Common myeloid progenitor, CD34-positive (primary cell): ENCODE measurements at regions not wholly inside any gene's neighbourhood (a gene's known extent, or its start where the extent isn't known, plus 50 kb on each side); places are given as distances from the start of the nearest gene placed in this dataset.
"Not testable (repeated sequence)": the region's sequence is repeated elsewhere in the genome, so short reads cannot be mapped to it uniquely, and the experiment has no call there.

Experiments used
- CTCF ChIA-PET: fragments of 350-600 bp; sonication (Branson Sonifier 250); formaldehyde crosslinking; loops from one replicate; lab custom pipeline; 2021; ENCODE audit warnings: antibody characterized with exemption; lab: Charles Lee
- POLR2A ChIA-PET: fragments of 350-600 bp; sonication (Branson Sonifier 250); formaldehyde crosslinking; loops from one replicate; lab custom pipeline; 2021; ENCODE audit warnings: antibody characterized with exemption; lab: Charles Lee
- DNase-seq, 3 donors: peaks; one replicate each; pipeline versions ENCODE4 v3.0.0 to v3.0.0-alpha.2; 2013
- H3K27ac ChIP-seq, 2 experiments: 1 replicate in 1 of 2; 2 replicates in 1 of 2; pipeline ENCODE4 v1.7.0; 2013; ENCODE audit warnings: inconsistent platforms in 2 of 2, low read length in 2 of 2, mild to moderate bottlenecking in 2 of 2, low read depth in 1 of 2, moderate library complexity in 1 of 2; ENCODE audit not compliant: severe bottlenecking in 2 of 2, insufficient read depth in 1 of 2, poor library complexity in 1 of 2
- H3K27me3 ChIP-seq, 5 experiments: replicated peaks in 2 of 5; 1 replicate in 3 of 5; 2 replicates in 2 of 5; pipeline versions ENCODE4 v1.6.1 to v1.7.0; 2013; ENCODE audit warnings: low read length in 4 of 5, mild to moderate bottlenecking in 2 of 5, moderate library complexity in 2 of 5, inconsistent platforms in 1 of 5; ENCODE audit not compliant: insufficient read depth in 5 of 5, control insufficient read depth in 4 of 5
- H3K36me3 ChIP-seq, 4 experiments: 1 replicate in 2 of 4; 2 replicates in 2 of 4; pipeline versions ENCODE4 v1.6.1 to v1.7.0; 2013; ENCODE audit warnings: low read length in 3 of 4, control low read depth in 1 of 4, mild to moderate bottlenecking in 1 of 4; ENCODE audit not compliant: control insufficient read depth in 4 of 4, insufficient read depth in 4 of 4
- H3K4me1 ChIP-seq, 4 experiments: 1 replicate in 3 of 4; 2 replicates in 1 of 4; pipeline versions ENCODE4 v1.6.1 to v1.7.1; 2013; ENCODE audit warnings: low read length in 3 of 4, mild to moderate bottlenecking in 3 of 4, control low read depth in 1 of 4, inconsistent platforms in 1 of 4, moderate library complexity in 1 of 4; ENCODE audit not compliant: control insufficient read depth in 4 of 4, insufficient read depth in 4 of 4; ENCODE audit errors: control extremely low read depth in 1 of 4
- H3K4me3 ChIP-seq, 7 experiments: 1 replicate in 4 of 7; 2 replicates in 3 of 7; pipeline versions ENCODE4 v1.5.1 to v1.7.0; 2013; ENCODE audit warnings: mild to moderate bottlenecking in 7 of 7, low read length in 6 of 7, moderate library complexity in 6 of 7, inconsistent platforms in 2 of 7, low read depth in 2 of 7, control low read depth in 1 of 7; ENCODE audit not compliant: insufficient read depth in 4 of 7, control insufficient read depth in 1 of 7; ENCODE audit errors: extremely low read depth in 1 of 7
- H3K9me3 ChIP-seq, 5 experiments: 1 replicate in 4 of 5; 2 replicates in 1 of 5; pipeline versions ENCODE4 v1.6.1 to v1.7.1; 2013; ENCODE audit warnings: low read length in 4 of 5, mild to moderate bottlenecking in 2 of 5, inconsistent platforms in 1 of 5, low read depth in 1 of 5, moderate library complexity in 1 of 5; ENCODE audit not compliant: control insufficient read depth in 4 of 5, insufficient read depth in 2 of 5; ENCODE audit errors: control extremely low read depth in 1 of 5
- WGBS: methylation state at CpG from one replicate; pipeline ENCODE4 v1.1.5; 2013; ENCODE audit not compliant: insufficient coverage; 5-methylcytosine and 5-hydroxymethylcytosine counted together

DNA sequence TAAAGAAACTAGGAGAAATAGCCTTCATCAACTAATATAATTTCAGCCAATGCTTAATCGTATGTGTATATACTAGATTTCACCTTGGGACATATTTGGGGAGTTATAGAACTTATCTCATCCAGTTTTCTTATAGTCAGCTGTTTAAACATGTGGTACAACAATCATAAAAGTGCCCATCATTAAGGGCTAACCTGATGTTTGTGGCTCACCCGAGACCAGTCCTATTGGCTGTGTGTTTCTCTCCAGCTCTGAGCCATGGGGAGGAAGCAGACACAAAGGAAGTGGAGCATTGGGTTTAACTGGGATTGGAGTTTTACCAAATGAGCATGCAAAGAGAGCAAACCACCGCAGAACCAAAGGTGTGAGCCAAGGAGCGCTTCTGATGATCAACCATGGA lies 114.3 kb upstream of the KLF12 start:
- POLR2A ChIA-PET: no interaction called here
- no peak overlapping the region for H3K4me3 ChIP-seq

DNA sequence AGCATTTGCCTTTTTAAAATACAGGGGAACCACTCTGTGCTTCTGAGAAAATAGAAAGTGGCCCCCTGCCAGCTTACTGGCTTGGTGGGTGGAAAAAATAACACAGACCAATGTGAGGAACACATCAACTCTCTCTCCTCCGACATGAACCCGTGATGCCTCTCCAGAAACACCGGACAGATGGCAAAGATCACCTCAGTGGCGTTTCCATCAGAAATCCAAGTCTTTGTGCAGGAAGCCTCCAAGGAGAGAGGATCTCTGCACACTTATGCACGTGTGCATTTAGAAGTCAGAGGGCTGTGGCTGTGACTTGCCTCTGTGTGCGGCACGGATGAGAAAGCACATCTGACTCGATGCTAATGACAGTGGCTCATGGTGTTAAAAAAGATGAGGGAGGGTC lies 112.3 kb upstream of the KLF12 start:
- CTCF ChIA-PET: interaction anchor here (1.1 kb wide), 1 partner anchor 10 kb away, joined by 3 read pairs; no protein-coding TSS in a partner anchor
- no peak for DNase-seq
- Histone ChIP-seq H3K27ac (no peak overlapping the region), H3K4me1 (no peaks in the 10 kb centered on the region), H3K36me3 (no peaks in the 10 kb centered on the region), H3K9me3 (no peaks in the 10 kb centered on the region), H3K27me3 (no peaks in the 10 kb centered on the region), H3K4me3 (no peak overlapping the region)
- 92% methylated on average over 8 of the region's 8 CpGs for WGBS
- POLR2A ChIA-PET: no interaction called here

More for the DNA sequence above, 114.3 kb upstream of the KLF12 start:
- no peaks in the 10 kb centered on the region for H3K4me1 ChIP-seq
- H3K9me3 ChIP-seq: no peaks in the 10 kb centered on the region
- 86% methylated on average over 3 of the region's 4 CpGs for WGBS
- no peaks in the 10 kb centered on the region for H3K36me3 ChIP-seq
- no peaks in the 10 kb centered on the region for H3K27me3 ChIP-seq
- no peak overlapping the region for H3K27ac ChIP-seq
- DNase-seq: no peak
- CTCF ChIA-PET: no interaction called here

DNA sequence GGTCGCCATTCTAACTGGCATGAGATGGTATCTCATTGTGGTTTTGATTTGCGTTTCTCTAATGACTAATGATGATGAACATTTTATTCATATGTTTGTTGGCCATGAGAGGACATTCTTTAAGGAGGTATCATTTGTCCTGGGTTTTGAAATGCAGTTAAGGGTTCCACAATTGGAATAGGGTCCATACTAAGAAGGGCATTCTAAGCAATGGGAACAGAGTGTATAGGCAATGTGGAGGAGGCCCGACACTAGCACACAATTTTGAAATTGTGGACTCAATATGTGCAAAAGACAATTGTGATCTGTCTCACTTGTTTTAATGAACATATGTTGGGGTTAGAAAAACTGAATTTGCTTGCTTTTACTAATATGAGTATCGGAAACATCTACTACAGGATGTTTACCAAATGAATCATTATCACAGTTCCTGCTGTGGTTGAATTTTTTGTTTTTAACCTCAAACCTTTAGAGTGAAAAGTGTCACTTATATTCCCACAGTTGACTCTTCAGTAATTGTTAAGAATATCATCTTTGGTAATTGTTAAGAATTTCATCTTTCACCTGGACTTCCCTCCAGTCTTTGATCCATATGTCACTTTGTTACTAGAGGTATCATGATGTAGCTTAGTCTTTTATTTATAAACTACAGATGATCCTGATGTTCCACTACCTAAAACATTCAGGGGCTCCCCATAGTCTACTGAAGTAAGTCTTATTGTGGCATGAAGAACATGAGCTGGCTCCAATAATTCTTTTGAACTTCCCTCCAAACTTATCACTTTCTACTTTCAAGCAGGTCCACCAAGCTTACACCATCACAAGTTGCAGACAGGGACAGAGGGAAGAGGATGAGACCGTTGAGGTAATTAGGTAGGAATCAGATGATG lies 109.7 kb upstream of the KLF12 start:
- Histone ChIP-seq H3K9me3 (no peaks in the 10 kb centered on the region), H3K4me3 (no peak overlapping the region), H3K27ac (no peak overlapping the region), H3K27me3 (no peaks in the 10 kb centered on the region), H3K4me1 (no peaks in the 10 kb centered on the region), H3K36me3 (no peaks in the 10 kb centered on the region)
- ChIA-PET CTCF (no interaction called here), POLR2A (no interaction called here)
- DNase-seq: no peak
- 93% methylated on average over 2 of the region's 5 CpGs for WGBS

DNA sequence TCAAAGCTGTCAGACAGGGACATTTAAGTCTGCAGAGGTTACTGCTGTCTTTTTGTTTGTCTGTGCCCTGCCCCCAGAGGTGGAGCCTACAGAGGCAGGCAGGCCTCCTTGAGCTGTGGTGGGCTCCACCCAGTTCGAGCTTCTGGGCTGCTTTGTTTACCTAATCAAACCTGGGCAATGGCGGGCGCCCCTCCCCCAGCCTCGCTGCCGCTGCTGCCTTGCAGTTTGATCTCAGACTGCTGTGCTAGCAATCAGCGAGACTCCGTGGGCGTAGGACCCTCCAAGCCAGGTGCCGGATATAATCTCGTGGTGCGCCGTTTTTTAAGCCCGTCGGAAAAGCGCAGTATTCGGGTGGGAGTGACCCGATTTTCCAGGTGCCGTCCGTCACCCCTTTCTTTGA lies 107.1 kb upstream of the KLF12 start:
- CTCF ChIA-PET, H3K9me3 ChIP-seq, DNase-seq, POLR2A ChIA-PET, H3K36me3 ChIP-seq, H3K4me3 ChIP-seq, H3K27ac ChIP-seq, H3K27me3 ChIP-seq, H3K4me1 ChIP-seq: not testable (repeated sequence)
- 80% methylated on average over 2 of the region's 19 CpGs for WGBS

DNA sequence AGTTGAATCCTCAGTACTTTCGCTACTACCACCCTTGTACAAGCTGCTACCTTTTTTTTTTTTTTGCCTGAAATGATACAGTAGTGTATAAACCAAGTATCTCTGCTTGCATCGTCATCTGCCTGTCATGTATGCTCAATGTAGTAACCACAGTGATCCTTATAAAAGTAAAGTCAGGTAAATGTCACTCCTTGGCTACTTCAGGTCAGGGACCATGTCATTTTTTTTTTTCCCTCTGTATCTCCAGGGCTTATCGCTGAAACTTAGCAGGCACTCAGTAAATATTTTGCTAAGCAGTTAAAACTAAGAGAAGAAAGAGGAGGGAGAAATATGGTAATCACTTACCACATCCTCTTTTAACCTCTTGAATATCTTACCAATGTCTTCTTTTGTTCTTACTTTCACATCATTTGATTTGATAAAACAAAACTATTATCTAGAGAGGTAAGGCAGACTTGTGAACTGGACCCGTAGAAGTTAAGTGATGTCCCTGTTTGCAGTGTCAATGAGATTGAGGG lies 96.8 kb upstream of the KLF12 start:
- CTCF ChIA-PET: no interaction called here
- Histone ChIP-seq H3K4me1 (no peaks in the 10 kb centered on the region), H3K27me3 (no peaks in the 10 kb centered on the region), H3K9me3 (no peaks in the 10 kb centered on the region), H3K4me3 (no peak overlapping the region), H3K27ac (no peak overlapping the region), H3K36me3 (no peaks in the 10 kb centered on the region)
- POLR2A ChIA-PET: no interaction called here
- no CpG with 5 or more reads among the region's 4 CpGs for WGBS
- DNase-seq: no peak

DNA sequence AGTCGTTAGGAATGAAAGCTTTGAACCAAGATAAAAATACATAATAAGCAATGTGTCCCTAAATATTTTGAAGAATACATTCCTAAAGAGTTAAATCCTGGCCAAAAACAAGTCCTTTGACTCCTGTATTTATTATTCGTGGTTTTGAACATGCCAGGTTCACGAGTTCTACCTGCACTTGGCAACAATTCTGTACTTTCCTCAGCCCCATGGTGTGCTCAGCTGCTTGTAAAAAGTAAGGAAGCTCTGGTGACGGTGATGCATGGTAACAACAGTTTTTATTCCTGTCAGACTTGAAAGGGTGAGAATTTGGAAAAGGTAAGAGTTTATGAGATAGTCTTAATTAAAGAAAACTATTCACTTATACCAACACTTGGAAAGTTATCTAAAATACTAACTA lies 95.0 kb upstream of the KLF12 start:
- CTCF ChIA-PET: no interaction called here
- Histone ChIP-seq H3K27ac (no peak overlapping the region), H3K4me1 (no peaks in the 10 kb centered on the region), H3K36me3 (no peaks in the 10 kb centered on the region), H3K4me3 (no peak overlapping the region), H3K27me3 (no peaks in the 10 kb centered on the region), H3K9me3 (no peaks in the 10 kb centered on the region)
- POLR2A ChIA-PET: no interaction called here
- no peak for DNase-seq
- 82% methylated on average over 2 of the region's 4 CpGs for WGBS

DNA sequence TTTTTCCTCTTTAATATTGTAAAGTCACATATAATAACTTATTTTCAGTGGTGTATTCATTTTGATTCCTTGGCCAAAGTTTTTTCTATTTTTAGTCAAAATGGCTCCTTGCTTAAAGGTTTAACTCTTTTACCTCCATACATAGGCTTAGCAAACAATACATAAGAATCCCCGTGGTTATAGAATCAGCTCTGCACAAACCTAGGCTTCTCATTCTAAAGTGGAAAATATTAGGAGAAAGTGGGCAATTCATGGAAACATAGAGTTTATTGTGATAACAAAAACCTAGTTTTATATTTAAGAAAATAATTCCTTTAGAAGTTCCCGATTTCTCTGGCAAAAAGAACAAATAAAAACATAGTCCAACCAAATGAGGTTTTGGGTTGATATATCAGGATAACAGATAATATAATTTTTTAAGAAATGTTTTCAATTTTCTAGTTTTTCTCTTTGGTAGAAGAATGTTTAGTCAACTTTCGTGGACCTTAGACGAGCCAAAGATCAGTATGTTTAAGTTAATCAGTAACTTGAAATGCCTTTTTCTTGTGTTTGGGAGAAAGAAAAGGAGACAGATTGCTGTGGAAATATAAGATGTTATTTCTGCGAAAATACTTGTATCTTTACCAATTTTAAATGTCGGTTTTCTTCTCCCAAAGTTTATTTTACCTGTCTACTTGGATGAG lies 93.4 kb upstream of the KLF12 start:
- WGBS: no CpG with 5 or more reads among the region's 6 CpGs
- no peak overlapping the region for H3K27ac ChIP-seq
- no peaks in the 10 kb centered on the region for H3K4me1 ChIP-seq
- H3K27me3 ChIP-seq: no peaks in the 10 kb centered on the region
- H3K9me3 ChIP-seq: no peaks in the 10 kb centered on the region
- ChIA-PET POLR2A (no interaction called here), CTCF (no interaction called here)
- no peak for DNase-seq
- H3K36me3 ChIP-seq: no peaks in the 10 kb centered on the region
- no peak overlapping the region for H3K4me3 ChIP-seq
